Breast epithelium (tissue), 3 donors: ENCODE measurements at regions not wholly inside any gene's neighbourhood (a gene's known extent, or its start where the extent isn't known, plus 50 kb on each side); places are given as distances from the start of the nearest gene placed in this dataset.

Experiments used
- POLR2AphosphoS5 ChIP-seq, 3 donors: sonication (generic); formaldehyde crosslinking; IDR thresholded peaks; one replicate each; pipeline ENCODE4 v1.6.1; 2017; ENCODE audit warnings: antibody characterized with exemption in 3 of 3
- TF ChIP-seq, protein P1 (sequence below), 3 donors: fragments of 450-650 bp; IDR thresholded peaks; one replicate each; pipeline ENCODE4 v1.5.1; 2016 to 2017; ENCODE audit warnings: antibody characterized with exemption in 3 of 3, mild to moderate bottlenecking in 3 of 3, moderate library complexity in 3 of 3

DNA sequence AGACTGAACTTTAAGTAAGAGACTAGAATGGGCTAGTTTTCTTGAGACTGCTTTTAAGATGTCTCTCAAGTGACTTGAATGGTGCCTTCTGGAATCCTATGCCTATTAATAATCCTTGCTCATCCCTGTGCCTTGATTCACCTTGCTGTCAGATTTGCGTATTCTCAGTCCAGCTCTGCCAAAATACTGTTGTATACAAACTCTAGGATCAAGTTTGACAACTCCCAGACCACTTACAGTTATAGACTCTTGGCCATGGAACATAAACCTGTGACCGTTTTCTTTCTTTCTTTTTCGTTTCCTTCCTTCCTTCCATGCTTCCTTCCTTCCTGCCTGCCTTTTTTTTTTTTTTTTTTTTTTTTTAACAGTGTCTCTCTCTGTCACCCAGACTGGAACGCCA lies 2390.9 kb upstream of the RAG2 start:
- TF ChIP-seq, protein P1, sequence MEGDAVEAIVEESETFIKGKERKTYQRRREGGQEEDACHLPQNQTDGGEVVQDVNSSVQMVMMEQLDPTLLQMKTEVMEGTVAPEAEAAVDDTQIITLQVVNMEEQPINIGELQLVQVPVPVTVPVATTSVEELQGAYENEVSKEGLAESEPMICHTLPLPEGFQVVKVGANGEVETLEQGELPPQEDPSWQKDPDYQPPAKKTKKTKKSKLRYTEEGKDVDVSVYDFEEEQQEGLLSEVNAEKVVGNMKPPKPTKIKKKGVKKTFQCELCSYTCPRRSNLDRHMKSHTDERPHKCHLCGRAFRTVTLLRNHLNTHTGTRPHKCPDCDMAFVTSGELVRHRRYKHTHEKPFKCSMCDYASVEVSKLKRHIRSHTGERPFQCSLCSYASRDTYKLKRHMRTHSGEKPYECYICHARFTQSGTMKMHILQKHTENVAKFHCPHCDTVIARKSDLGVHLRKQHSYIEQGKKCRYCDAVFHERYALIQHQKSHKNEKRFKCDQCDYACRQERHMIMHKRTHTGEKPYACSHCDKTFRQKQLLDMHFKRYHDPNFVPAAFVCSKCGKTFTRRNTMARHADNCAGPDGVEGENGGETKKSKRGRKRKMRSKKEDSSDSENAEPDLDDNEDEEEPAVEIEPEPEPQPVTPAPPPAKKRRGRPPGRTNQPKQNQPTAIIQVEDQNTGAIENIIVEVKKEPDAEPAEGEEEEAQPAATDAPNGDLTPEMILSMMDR (IDR thresholded peaks at IDR 0.05) = no peak
- no peak for TF ChIP-seq POLR2AphosphoS5 (IDR thresholded peaks at IDR 0.05)
